HG03432 (cell line): ENCODE measurements at regions not wholly inside any gene's neighbourhood (a gene's known extent, or its start where the extent isn't known, plus 50 kb on each side); places are given as distances from the start of the nearest gene placed in this dataset.

Source experiments
- ATAC-seq: cut with Tn5 transposase; IDR thresholded peaks from one replicate; pipeline ENCODE4 v1.9.1; 2021; ENCODE audit warnings: mild to moderate bottlenecking, moderate library complexity; ENCODE audit not compliant: unreplicated experiment

- no peak for ATAC-seq
Measured at GRCh38 chr11:76277298-76278175, 71.2 kb upstream of the WNT11 start.

DNA sequence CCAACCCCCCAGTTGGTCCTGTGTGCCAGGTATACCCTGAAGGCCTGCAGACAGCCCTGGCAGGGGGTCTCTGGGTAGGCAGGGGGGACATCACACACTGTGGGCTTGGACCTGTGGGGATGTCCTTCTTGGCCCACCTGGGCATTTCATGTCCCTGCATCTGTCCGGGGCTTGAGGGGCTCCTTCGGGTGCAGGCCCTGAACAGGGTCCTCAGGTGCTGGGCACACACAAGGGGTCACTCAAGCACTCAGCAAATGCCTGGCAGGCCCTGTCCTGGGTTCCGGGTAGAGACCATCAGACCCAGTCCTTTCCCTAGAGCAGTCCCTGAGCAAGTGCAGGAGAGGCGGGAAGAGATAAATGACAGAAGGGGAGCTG is 70.5 kb upstream of the WNT11 start:
- no peak for ATAC-seq

- no peak for ATAC-seq
Measured at GRCh38 chr11:76276046-76276780, 69.9 kb upstream of the WNT11 start.

GRCh38 chr11:76275446-76275845 is 69.1 kb upstream of the WNT11 start:
- no peak for ATAC-seq

DNA sequence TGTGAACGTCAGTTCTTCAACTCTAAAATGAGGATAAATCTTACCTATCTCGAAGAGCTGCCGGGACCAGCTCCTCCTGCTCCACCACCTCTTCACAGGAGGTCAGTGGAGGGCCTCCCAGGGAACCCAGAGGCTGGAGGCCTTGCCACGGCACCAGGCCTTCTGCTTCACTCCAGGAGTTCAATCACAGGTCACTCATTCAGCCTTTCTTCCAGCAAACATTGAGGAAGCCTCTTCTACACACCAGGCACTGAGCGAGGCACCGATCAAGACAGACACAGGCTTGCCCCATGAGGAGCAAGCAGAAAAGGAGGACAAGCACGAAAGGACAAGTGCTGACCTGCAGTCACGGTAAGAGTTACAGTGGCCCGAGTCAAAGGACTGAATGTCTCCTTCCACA is 64.8 kb upstream of the WNT11 start:
- ATAC-seq, result no peak

- ATAC-seq, result no peak
Measured at GRCh38 chr11:76270389-76270788, 64.1 kb upstream of the WNT11 start.

GRCh38 chr11:76269661-76270261 is 63.5 kb upstream of the WNT11 start:
- ATAC-seq, result no peak

DNA sequence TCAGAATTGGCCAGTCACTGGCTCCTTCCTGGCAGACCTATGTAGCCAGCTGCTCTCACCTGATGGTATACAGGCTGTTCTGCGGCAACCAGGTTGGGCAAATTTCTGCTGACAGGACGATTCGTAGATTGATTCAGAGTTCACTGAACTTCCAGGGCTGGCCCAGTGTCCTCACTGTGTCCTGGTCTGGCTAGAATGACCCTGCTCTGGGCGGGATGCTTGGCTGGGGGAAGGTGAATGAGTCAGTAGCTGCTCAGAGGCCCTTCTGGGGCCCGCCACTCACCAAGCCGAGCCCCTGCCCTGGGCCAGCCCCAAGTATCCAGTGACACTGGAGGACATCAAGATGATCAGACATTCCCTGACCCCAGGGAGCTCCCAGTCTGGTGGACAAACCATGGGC is 62.9 kb upstream of the WNT11 start:
- no peak for ATAC-seq

DNA sequence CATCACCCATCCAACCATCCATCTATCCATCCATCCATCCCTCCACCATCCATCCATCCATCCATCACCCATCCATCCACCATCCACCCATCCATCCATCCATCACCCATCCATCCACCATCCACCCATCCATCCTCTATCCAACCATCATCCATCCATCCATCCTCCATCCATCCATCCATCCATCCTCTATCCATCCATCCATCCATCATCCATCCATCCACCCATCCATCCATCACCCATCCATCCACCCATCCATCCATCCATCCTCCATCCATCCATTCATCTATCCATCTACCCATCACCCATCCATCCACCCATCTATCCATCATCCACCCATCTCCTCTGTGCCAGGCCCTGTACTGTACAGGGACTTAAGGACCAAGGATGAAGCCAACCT is 62.2 kb upstream of the WNT11 start:
- ATAC-seq, result no peak

GRCh38 chr11:76267556-76267955 is 61.3 kb upstream of the WNT11 start:
- ATAC-seq, result no peak

DNA sequence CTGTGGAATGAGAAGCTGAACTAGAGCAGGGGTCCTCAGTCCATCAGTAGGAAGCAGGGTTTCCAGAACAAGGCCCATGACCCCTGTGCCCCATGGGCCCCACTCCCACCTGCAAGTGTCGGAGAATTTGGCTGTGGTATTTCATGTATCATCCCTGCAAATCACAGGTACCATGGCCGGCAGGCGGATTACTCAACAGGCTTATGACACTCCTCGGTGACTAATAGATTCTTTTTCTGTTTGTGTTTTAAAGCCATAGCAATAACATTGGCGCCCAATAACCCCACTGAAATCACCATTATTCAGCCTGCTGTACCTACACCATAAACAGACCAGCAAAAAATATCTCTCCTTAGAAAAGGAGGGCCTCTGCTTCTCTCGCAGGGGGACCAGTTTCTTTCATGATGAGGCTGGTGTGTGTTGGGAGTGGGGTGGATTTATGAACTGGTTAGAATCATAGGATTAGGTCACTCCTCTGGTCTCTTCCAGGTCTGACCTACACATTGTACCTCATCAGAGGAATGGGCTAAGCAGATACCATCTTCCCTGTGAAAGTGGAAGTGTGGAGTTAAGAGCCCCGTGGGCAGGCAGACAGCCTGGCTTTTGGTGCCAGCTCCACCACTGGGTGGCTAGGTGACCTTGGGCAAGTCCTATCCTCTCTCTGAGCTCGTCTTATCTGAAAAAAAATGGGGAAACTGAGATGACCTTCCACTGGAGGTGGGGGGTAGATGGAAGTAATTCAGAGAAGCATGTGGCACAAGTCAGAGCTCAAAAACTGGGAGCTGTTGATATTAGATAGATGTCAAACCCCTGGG is 60.2 kb upstream of the WNT11 start:
- no peak for ATAC-seq

GRCh38 chr11:76265771-76266241 is 59.5 kb upstream of the WNT11 start:
- ATAC-seq, result no peak

DNA sequence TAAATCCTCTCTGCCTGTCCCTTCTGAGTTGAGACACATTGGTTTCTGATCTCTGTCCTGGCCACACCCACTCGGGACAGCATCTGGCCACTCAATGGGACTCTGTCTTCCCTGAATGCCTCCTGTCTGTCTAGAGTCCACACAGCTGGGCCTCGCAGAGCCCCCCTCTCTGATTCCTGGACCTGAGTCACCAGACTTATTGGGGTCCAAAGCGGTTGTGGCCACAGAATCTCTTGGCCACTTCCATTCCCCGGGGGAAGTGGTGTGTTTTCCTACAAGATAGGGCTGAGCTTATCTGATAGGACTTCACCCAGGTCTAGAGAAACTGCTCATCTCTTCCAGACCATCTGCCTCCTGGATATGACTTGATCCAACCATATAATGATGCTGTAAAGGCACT is 57.4 kb upstream of the WNT11 start:
- ATAC-seq, result no peak

- no peak for ATAC-seq
Measured at GRCh38 chr11:76263166-76263565, 56.9 kb upstream of the WNT11 start.

DNA sequence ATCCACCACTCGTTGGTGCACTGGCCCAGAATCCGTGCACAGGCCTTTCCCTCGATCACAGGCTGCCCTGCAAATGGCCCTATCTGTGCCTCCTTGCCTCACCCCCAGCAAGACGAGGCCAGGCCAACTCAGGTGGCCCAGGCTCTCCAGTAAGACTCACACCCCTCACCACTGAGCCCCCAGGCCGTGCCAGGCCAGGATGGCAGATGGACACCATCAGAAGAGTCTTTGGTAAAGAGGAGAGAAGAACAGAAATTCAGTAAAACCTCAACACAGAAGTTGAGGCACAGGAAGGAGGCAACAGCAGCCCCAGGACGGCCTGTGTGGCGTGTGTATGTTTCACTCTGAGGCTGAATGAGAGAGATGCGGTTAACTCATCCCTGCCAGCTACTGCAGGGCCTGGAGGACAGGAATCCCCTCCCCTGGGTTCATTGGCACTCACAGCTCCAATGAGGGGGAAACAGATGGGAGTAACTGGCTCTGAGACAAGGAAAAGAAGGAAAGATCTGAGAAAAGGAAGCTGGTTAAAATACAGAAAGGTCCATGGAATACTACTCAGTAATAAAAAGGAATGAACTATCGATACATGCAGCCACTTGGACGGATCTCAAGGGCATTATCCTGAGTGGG is 54.1 kb upstream of the WNT11 start:
- no peak for ATAC-seq

GRCh38 chr11:76259299-76259908 is 53.1 kb upstream of the WNT11 start:
- no peak for ATAC-seq

DNA sequence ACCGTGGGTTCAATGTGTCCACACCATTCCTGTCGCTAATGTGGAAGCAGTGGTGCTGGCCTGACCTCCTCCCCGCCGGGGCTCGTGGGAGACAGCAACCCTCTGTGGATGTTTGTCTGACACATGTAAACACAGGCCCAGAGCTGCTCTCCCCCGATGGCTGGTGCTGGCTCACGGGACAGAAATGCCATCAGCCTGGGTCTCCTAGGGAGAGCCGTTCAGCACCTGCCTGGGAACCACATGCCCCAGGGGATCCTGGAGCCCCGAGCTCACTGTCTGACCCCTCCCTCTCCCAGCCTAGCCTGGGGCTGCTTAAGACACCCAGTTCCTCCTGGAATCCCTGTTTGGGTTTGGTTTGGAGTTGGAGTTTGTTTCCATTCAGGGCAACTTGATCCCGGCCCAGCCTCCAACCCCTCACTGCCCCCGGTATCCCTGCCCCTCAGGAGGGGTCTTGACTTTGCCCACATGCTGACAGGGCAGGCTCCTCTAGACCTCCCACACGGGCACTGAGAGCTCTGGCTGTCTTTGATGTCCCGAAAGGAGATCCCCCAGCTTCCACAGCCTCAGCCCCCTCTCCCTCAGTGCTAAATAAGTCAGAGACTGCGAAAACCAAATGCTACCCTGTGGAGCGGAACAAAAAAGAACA is 50.9 kb upstream of the WNT11 start:
- ATAC-seq, result no peak

DNA sequence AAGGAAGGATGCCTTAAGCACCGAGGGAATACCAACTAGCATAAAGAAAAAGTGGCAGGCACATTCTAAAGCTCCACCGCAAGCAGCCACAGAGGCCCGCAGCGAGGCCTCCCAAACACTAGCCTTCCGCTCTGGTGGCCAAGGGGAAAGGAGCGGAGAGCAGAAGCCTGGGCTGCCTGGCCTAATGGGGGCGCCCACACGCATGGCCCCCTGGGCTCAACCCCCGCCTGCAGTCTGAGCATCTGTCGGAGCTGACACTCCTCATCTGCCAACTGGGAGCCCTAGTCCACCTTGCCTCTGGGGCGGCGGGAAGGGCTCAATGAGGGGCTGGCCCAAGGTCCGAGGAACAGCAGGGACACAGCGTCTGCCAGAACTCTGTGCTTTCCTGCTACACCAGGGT is 50.1 kb upstream of the WNT11 start:
- no peak for ATAC-seq
